ENCODE measurements at regions not wholly inside any gene's neighbourhood (a gene's known extent, or its start where the extent isn't known, plus 50 kb on each side); places are given as distances from the start of the nearest gene placed in this dataset.

- no peaks in the 10 kb centered on the region for H3K27me3 ChIP-seq (ENCODE audit: control insufficient read depth in 2 of 2, insufficient read depth in 1 of 2, low read length in 1 of 2)
- no peak overlapping the region for H3K4me3 ChIP-seq (ENCODE audit: low read length in 2 of 2)
- no peaks in the 10 kb centered on the region for H3K36me3 ChIP-seq (ENCODE audit: control insufficient read depth in 2 of 2, insufficient read depth in 2 of 2, low read length in 1 of 2)
- no peak for DNase-seq (ENCODE audit: low read depth in 6 of 9, low spot score in 9 of 9)
- peak overlapping the region in 1 of 2 donors; percentile 80 for H3K27ac ChIP-seq (ENCODE audit: low read depth in 1 of 2, low read length in 1 of 2)
- H3K9me3 ChIP-seq (ENCODE audit: control insufficient read depth in 2 of 2, insufficient read depth in 1 of 2, low read length in 1 of 2) = no peaks in the 10 kb centered on the region
- H3K4me1 ChIP-seq (ENCODE audit: control insufficient read depth in 2 of 2, insufficient read depth in 2 of 2, low read length in 2 of 2) = peaks cover 73 to 95% of the 10 kb centered on the region in 2 donors
- 68% methylated on average over 5 of the region's 5 CpGs for WGBS
Observed at GRCh38 chr1:24996456-24996855, 66.4 kb upstream of the RUNX3 start.

GRCh38 chr1:24995661-24996060 is 65.6 kb upstream of the RUNX3 start:
- H3K27ac ChIP-seq (ENCODE audit: low read depth in 1 of 2, low read length in 1 of 2) = no peak overlapping the region
- H3K36me3 ChIP-seq (ENCODE audit: control insufficient read depth in 2 of 2, insufficient read depth in 2 of 2, low read length in 1 of 2) = no peaks in the 10 kb centered on the region

GRCh38 chr1:24995140-24995539 is 65.1 kb upstream of the RUNX3 start:
- no peak overlapping the region for H3K4me3 ChIP-seq (ENCODE audit: low read length in 2 of 2)
- 76% methylated on average over 6 of the region's 6 CpGs for WGBS
- no peaks in the 10 kb centered on the region for H3K27me3 ChIP-seq (ENCODE audit: control insufficient read depth in 2 of 2, insufficient read depth in 1 of 2, low read length in 1 of 2)
- peak in 2 of 9 donors; percentile 51 to 65 for DNase-seq (ENCODE audit: low read depth in 6 of 9, low spot score in 9 of 9)
- peak overlapping the region in 1 of 2 donors; percentile 47 for H3K27ac ChIP-seq (ENCODE audit: low read depth in 1 of 2, low read length in 1 of 2)
- no peaks in the 10 kb centered on the region for H3K36me3 ChIP-seq (ENCODE audit: control insufficient read depth in 2 of 2, insufficient read depth in 2 of 2, low read length in 1 of 2)
- H3K9me3 ChIP-seq (ENCODE audit: control insufficient read depth in 2 of 2, insufficient read depth in 1 of 2, low read length in 1 of 2) = peaks cover 0 to 2% of the 10 kb centered on the region in 2 donors
- H3K4me1 ChIP-seq (ENCODE audit: control insufficient read depth in 2 of 2, insufficient read depth in 2 of 2, low read length in 2 of 2) = peaks cover 75 to 97% of the 10 kb centered on the region in 2 donors

More at GRCh38 chr1:24995661-24996060, 65.6 kb upstream of the RUNX3 start:
- DNase-seq (ENCODE audit: low read depth in 6 of 9, low spot score in 9 of 9) = no peak
- H3K4me1 ChIP-seq (ENCODE audit: control insufficient read depth in 2 of 2, insufficient read depth in 2 of 2, low read length in 2 of 2) = peaks cover 71 to 95% of the 10 kb centered on the region in 2 donors
- H3K4me3 ChIP-seq (ENCODE audit: low read length in 2 of 2) = no peak overlapping the region
- H3K27me3 ChIP-seq (ENCODE audit: control insufficient read depth in 2 of 2, insufficient read depth in 1 of 2, low read length in 1 of 2) = no peaks in the 10 kb centered on the region
- no peaks in the 10 kb centered on the region for H3K9me3 ChIP-seq (ENCODE audit: control insufficient read depth in 2 of 2, insufficient read depth in 1 of 2, low read length in 1 of 2)
- WGBS = 89% methylated on average over 3 of the region's 3 CpGs

GRCh38 chr1:24993871-24994580 is 64.0 kb upstream of the RUNX3 start:
- H3K27ac ChIP-seq (ENCODE audit: low read depth in 1 of 2, low read length in 1 of 2) = peak overlapping the region in 1 of 2 donors; percentile 66

GRCh38 chr1:24992761-24993211 is 62.7 kb upstream of the RUNX3 start:
- Histone ChIP-seq H3K27me3 (ENCODE audit: control insufficient read depth in 2 of 2, insufficient read depth in 1 of 2, low read length in 1 of 2) (no peaks in the 10 kb centered on the region), H3K4me1 (ENCODE audit: control insufficient read depth in 2 of 2, insufficient read depth in 2 of 2, low read length in 2 of 2) (peaks cover 68 to 96% of the 10 kb centered on the region in 2 donors), H3K4me3 (ENCODE audit: low read length in 2 of 2) (no peak overlapping the region), H3K36me3 (ENCODE audit: control insufficient read depth in 2 of 2, insufficient read depth in 2 of 2, low read length in 1 of 2) (no peaks in the 10 kb centered on the region), H3K27ac (ENCODE audit: low read depth in 1 of 2, low read length in 1 of 2) (peak overlapping the region; percentile 90 to 97), H3K9me3 (ENCODE audit: control insufficient read depth in 2 of 2, insufficient read depth in 1 of 2, low read length in 1 of 2) (peaks cover 0 to 4% of the 10 kb centered on the region in 2 donors)
- DNase-seq (ENCODE audit: low read depth in 6 of 9, low spot score in 9 of 9) = peak in 2 of 9 donors; percentile 32 to 74
- 44% methylated on average over 12 of the region's 12 CpGs for WGBS

More at GRCh38 chr1:24993871-24994580, 64.0 kb upstream of the RUNX3 start:
- Histone ChIP-seq H3K36me3 (ENCODE audit: control insufficient read depth in 2 of 2, insufficient read depth in 2 of 2, low read length in 1 of 2) (no peaks in the 10 kb centered on the region), H3K4me1 (ENCODE audit: control insufficient read depth in 2 of 2, insufficient read depth in 2 of 2, low read length in 2 of 2) (peaks cover 79 to 98% of the 10 kb centered on the region in 2 donors), H3K4me3 (ENCODE audit: low read length in 2 of 2) (no peak overlapping the region), H3K27me3 (ENCODE audit: control insufficient read depth in 2 of 2, insufficient read depth in 1 of 2, low read length in 1 of 2) (no peaks in the 10 kb centered on the region), H3K9me3 (ENCODE audit: control insufficient read depth in 2 of 2, insufficient read depth in 1 of 2, low read length in 1 of 2) (peaks cover 0 to 4% of the 10 kb centered on the region in 2 donors)
- WGBS = 97% methylated on average over 16 of the region's 16 CpGs
- no peak for DNase-seq (ENCODE audit: low read depth in 6 of 9, low spot score in 9 of 9)

- Histone ChIP-seq H3K4me3 (ENCODE audit: low read length in 2 of 2) (no peak overlapping the region), H3K36me3 (ENCODE audit: control insufficient read depth in 2 of 2, insufficient read depth in 2 of 2, low read length in 1 of 2) (no peaks in the 10 kb centered on the region), H3K4me1 (ENCODE audit: control insufficient read depth in 2 of 2, insufficient read depth in 2 of 2, low read length in 2 of 2) (peaks cover 63 to 94% of the 10 kb centered on the region in 2 donors), H3K9me3 (ENCODE audit: control insufficient read depth in 2 of 2, insufficient read depth in 1 of 2, low read length in 1 of 2) (peaks cover 0 to 4% of the 10 kb centered on the region in 2 donors), H3K27ac (ENCODE audit: low read depth in 1 of 2, low read length in 1 of 2) (peak overlapping the region; percentile 90 to 97), H3K27me3 (ENCODE audit: control insufficient read depth in 2 of 2, insufficient read depth in 1 of 2, low read length in 1 of 2) (no peaks in the 10 kb centered on the region)
- WGBS = 93% methylated on average over 11 of the region's 11 CpGs
- DNase-seq (ENCODE audit: low read depth in 6 of 9, low spot score in 9 of 9) = no peak
Observed at GRCh38 chr1:24992124-24992760, 62.2 kb upstream of the RUNX3 start.

- Histone ChIP-seq H3K27ac (ENCODE audit: low read depth in 1 of 2, low read length in 1 of 2) (peak overlapping the region; percentile 90 to 97), H3K9me3 (ENCODE audit: control insufficient read depth in 2 of 2, insufficient read depth in 1 of 2, low read length in 1 of 2) (peaks cover 0 to 4% of the 10 kb centered on the region in 2 donors), H3K4me3 (ENCODE audit: low read length in 2 of 2) (no peak overlapping the region), H3K27me3 (ENCODE audit: control insufficient read depth in 2 of 2, insufficient read depth in 1 of 2, low read length in 1 of 2) (no peaks in the 10 kb centered on the region), H3K4me1 (ENCODE audit: control insufficient read depth in 2 of 2, insufficient read depth in 2 of 2, low read length in 2 of 2) (peaks cover 58 to 93% of the 10 kb centered on the region in 2 donors), H3K36me3 (ENCODE audit: control insufficient read depth in 2 of 2, insufficient read depth in 2 of 2, low read length in 1 of 2) (no peaks in the 10 kb centered on the region)
- WGBS = 83% methylated on average over 7 of the region's 7 CpGs
- no peak for DNase-seq (ENCODE audit: low read depth in 6 of 9, low spot score in 9 of 9)
Observed at GRCh38 chr1:24991697-24992096, 61.6 kb upstream of the RUNX3 start.

GRCh38 chr1:24990779-24991641 is 60.9 kb upstream of the RUNX3 start:
- no peaks in the 10 kb centered on the region for H3K36me3 ChIP-seq (ENCODE audit: control insufficient read depth in 2 of 2, insufficient read depth in 2 of 2, low read length in 1 of 2)

More at GRCh38 chr1:24990779-24991641, 60.9 kb upstream of the RUNX3 start:
- H3K27me3 ChIP-seq (ENCODE audit: control insufficient read depth in 2 of 2, insufficient read depth in 1 of 2, low read length in 1 of 2) = no peaks in the 10 kb centered on the region
- 40% methylated on average over 9 of the region's 9 CpGs for WGBS
- peaks cover 0 to 4% of the 10 kb centered on the region in 2 donors for H3K9me3 ChIP-seq (ENCODE audit: control insufficient read depth in 2 of 2, insufficient read depth in 1 of 2, low read length in 1 of 2)
- no peak for DNase-seq (ENCODE audit: low read depth in 6 of 9, low spot score in 9 of 9)
- peak overlapping the region in 1 of 2 donors; percentile 26 for H3K27ac ChIP-seq (ENCODE audit: low read depth in 1 of 2, low read length in 1 of 2)
- no peak overlapping the region for H3K4me3 ChIP-seq (ENCODE audit: low read length in 2 of 2)
- H3K4me1 ChIP-seq (ENCODE audit: control insufficient read depth in 2 of 2, insufficient read depth in 2 of 2, low read length in 2 of 2) = peaks cover 51 to 92% of the 10 kb centered on the region in 2 donors
